GM06990 (cell line): ENCODE measurements at regions not wholly inside any gene's neighbourhood (a gene's known extent, or its start where the extent isn't known, plus 50 kb on each side); places are given as distances from the start of the nearest gene placed in this dataset.

Source experiments
- DNase-seq: peaks from one replicate; pipeline ENCODE4 v3.0.0-alpha.2; 2011; ENCODE audit not compliant: insufficient read length; ENCODE audit errors: extremely low read depth
- H3K27me3 ChIP-seq: replicated peaks from 2 replicates; pipeline ENCODE4 v1.6.0; 2011; ENCODE audit warnings: low read length; ENCODE audit not compliant: control insufficient read depth, insufficient read depth
- H3K36me3 ChIP-seq: 2 replicates; pipeline ENCODE4 v1.5.1; 2011; ENCODE audit warnings: low read length; ENCODE audit not compliant: control insufficient read depth, insufficient read depth
- H3K4me3 ChIP-seq: replicated peaks from 2 replicates; pipeline ENCODE4 v1.5.1; 2011; ENCODE audit warnings: low read depth, mild to moderate bottlenecking, control low read depth, low read length
- CTCF ChIP-seq: IDR thresholded peaks from 2 replicates; pipeline ENCODE4 v1.5.1; 2011; ENCODE audit warnings: low read length, control low read depth, mild to moderate bottlenecking, inconsistent platforms; ENCODE audit not compliant: insufficient read depth, poor library complexity, severe bottlenecking

GRCh38 chr4:126947536-126947935 is 685.2 kb upstream of the INTU start:
- no peak for TF ChIP-seq CTCF
- Histone ChIP-seq H3K4me3 (no peak overlapping the region), H3K27me3 (no peaks in the 10 kb centered on the region)

GRCh38 chr4:126954537-126955291 is 678.0 kb upstream of the INTU start:
- Histone ChIP-seq H3K36me3 (no peaks in the 10 kb centered on the region), H3K27me3 (no peaks in the 10 kb centered on the region), H3K4me3 (no peak overlapping the region)
- TF ChIP-seq CTCF, result no peak
- DNase-seq, result no peak

More at GRCh38 chr4:126947536-126947935, 685.2 kb upstream of the INTU start:
- no peak for DNase-seq
- no peaks in the 10 kb centered on the region for H3K36me3 ChIP-seq

GRCh38 chr4:126955292-126956183 is 677.2 kb upstream of the INTU start:
- H3K27me3 ChIP-seq, result no peaks in the 10 kb centered on the region
- H3K36me3 ChIP-seq, result no peaks in the 10 kb centered on the region
- no peak for TF ChIP-seq CTCF
- H3K4me3 ChIP-seq, result no peak overlapping the region
- DNase-seq, result no peak

- DNase-seq, result no peak
- Histone ChIP-seq H3K4me3 (no peak overlapping the region), H3K36me3 (no peaks in the 10 kb centered on the region), H3K27me3 (no peaks in the 10 kb centered on the region)
- TF ChIP-seq CTCF, result no peak
These were observed 676.4 kb upstream of the INTU start for GRCh38 chr4:126956184-126956897.

GRCh38 chr4:126957556-126957955 is 675.2 kb upstream of the INTU start:
- no peak for DNase-seq
- no peaks in the 10 kb centered on the region for H3K36me3 ChIP-seq
- H3K27me3 ChIP-seq, result no peaks in the 10 kb centered on the region
- H3K4me3 ChIP-seq, result no peak overlapping the region
- no peak for TF ChIP-seq CTCF
